Lower lobe of right lung (tissue), 2 donors: ENCODE measurements at regions not wholly inside any gene's neighbourhood (a gene's known extent, or its start where the extent isn't known, plus 50 kb on each side); places are given as distances from the start of the nearest gene placed in this dataset.

Source experiments
- ATAC-seq, 2 donors: fragments of 200-7000 bp; cut with Tn5 transposase; one replicate each; pipeline ENCODE4 v1.9.1; 2020 to 2022; ENCODE audit warnings: mild to moderate bottlenecking in 2 of 2, moderate library complexity in 2 of 2
- DNase-seq: peaks from one replicate; pipeline ENCODE4 v3.0.0-alpha.2; 2020
- H3K27ac ChIP-seq: fragments of 200-600 bp; one replicate; pipeline ENCODE4 v1.8.0; 2022
- H3K27me3 ChIP-seq: fragments of 200-600 bp; one replicate; pipeline ENCODE4 v1.8.0; 2022; ENCODE audit warnings: low read depth
- H3K36me3 ChIP-seq: fragments of 200-600 bp; one replicate; pipeline ENCODE4 v1.8.0; 2022; ENCODE audit warnings: mild to moderate bottlenecking
- H3K4me1 ChIP-seq: fragments of 200-600 bp; one replicate; pipeline ENCODE4 v1.8.0; 2022
- H3K4me3 ChIP-seq: fragments of 200-600 bp; one replicate; pipeline ENCODE4 v1.8.0; 2022; ENCODE audit warnings: mild to moderate bottlenecking
- H3K9me3 ChIP-seq: fragments of 200-600 bp; one replicate; pipeline ENCODE4 v1.8.0; 2022
- CTCF ChIP-seq: fragments of 200-600 bp; IDR thresholded peaks from one replicate; pipeline ENCODE4 v1.8.0; 2022; ENCODE audit warnings: antibody characterized with exemption, mild to moderate bottlenecking
- intact Hi-C: fragments of 100-400 bp; cut with DNase I; formaldehyde crosslinking; loops from one replicate; pipeline ENCODE4 v1.11.0; 2022
- donor health status: DM: no; HTN: yes; CAD: no; lungs with severe emphysema.

GRCh38 chr3:103052236-103052830 lies 617.5 kb downstream of the ZPLD1 start:
- Histone ChIP-seq H3K27ac (no peak overlapping the region), H3K36me3 (no peaks in the 10 kb centered on the region), H3K9me3 (no peaks in the 10 kb centered on the region), H3K27me3 (no peaks in the 10 kb centered on the region), H3K4me1 (no peaks in the 10 kb centered on the region), H3K4me3 (no peak overlapping the region)
- TF ChIP-seq CTCF, result no peak
- ATAC-seq, result peak; percentile 67 to 74
- peak; percentile 64 for DNase-seq
- intact Hi-C loops, result no loop called here

GRCh38 chr3:103055021-103055520 lies 620.3 kb downstream of the ZPLD1 start:
- intact Hi-C loops, result no loop called here
- Histone ChIP-seq H3K27me3 (no peaks in the 10 kb centered on the region), H3K4me1 (no peaks in the 10 kb centered on the region), H3K4me3 (no peak overlapping the region), H3K9me3 (no peaks in the 10 kb centered on the region), H3K27ac (no peak overlapping the region), H3K36me3 (no peaks in the 10 kb centered on the region)
- DNase-seq (no peak), ATAC-seq (no peak)
- TF ChIP-seq CTCF, result no peak

- no peak for TF ChIP-seq CTCF
- no peaks in the 10 kb centered on the region for H3K9me3 ChIP-seq
- no peak for ATAC-seq
Measured at GRCh38 chr3:103056542-103056941, 621.7 kb downstream of the ZPLD1 start.

GRCh38 chr3:103057003-103057402 lies 622.2 kb downstream of the ZPLD1 start:
- Histone ChIP-seq H3K36me3 (no peaks in the 10 kb centered on the region), H3K4me3 (no peak overlapping the region), H3K27me3 (no peaks in the 10 kb centered on the region), H3K4me1 (no peaks in the 10 kb centered on the region), H3K27ac (no peak overlapping the region), H3K9me3 (no peaks in the 10 kb centered on the region)
- DNase-seq, result no peak
- ATAC-seq, result no peak
- intact Hi-C loops, result no loop called here
- TF ChIP-seq CTCF, result no peak

More at GRCh38 chr3:103056542-103056941, 621.7 kb downstream of the ZPLD1 start:
- DNase-seq, result no peak
- intact Hi-C loops, result no loop called here
- H3K4me1 ChIP-seq, result no peaks in the 10 kb centered on the region
- H3K4me3 ChIP-seq, result no peak overlapping the region
- no peaks in the 10 kb centered on the region for H3K27me3 ChIP-seq
- H3K36me3 ChIP-seq, result no peaks in the 10 kb centered on the region
- H3K27ac ChIP-seq, result no peak overlapping the region

- TF ChIP-seq CTCF, result no peak
- no peaks in the 10 kb centered on the region for H3K27me3 ChIP-seq
- H3K9me3 ChIP-seq, result no peaks in the 10 kb centered on the region
- H3K27ac ChIP-seq, result no peak overlapping the region
- no peak for ATAC-seq
- no peaks in the 10 kb centered on the region for H3K4me1 ChIP-seq
- H3K4me3 ChIP-seq, result no peak overlapping the region
- DNase-seq, result no peak
- intact Hi-C loops, result no loop called here
- H3K36me3 ChIP-seq, result no peaks in the 10 kb centered on the region
Measured at GRCh38 chr3:103057487-103057886, 622.7 kb downstream of the ZPLD1 start.
